Thoracic aorta (tissue), 2 donors: ENCODE measurements at regions not wholly inside any gene's neighbourhood (a gene's known extent, or its start where the extent isn't known, plus 50 kb on each side); places are given as distances from the start of the nearest gene placed in this dataset.

Source experiments
- ATAC-seq: fragments of 150-250 bp; one replicate; pipeline ENCODE4 v1.8.0; 2017; ENCODE audit warnings: low read depth; ENCODE audit not compliant: insufficient number of reproducible peaks, low FRiP score
- DNase-seq: peaks from one replicate; pipeline ENCODE4 v3.0.0-alpha.2; 2020; ENCODE audit warnings: low spot score
- H3K27ac ChIP-seq, 2 donors: fragments of 200-600 bp; sonication (generic); 1 replicate in 1 of 2; 2 replicates in 1 of 2; pipeline ENCODE4 v1.5.1; 2016; ENCODE audit warnings: mild to moderate bottlenecking in 2 of 2, moderate library complexity in 2 of 2
- H3K27me3 ChIP-seq: fragments of 200-600 bp; sonication (generic); replicated peaks from 2 replicates; pipeline ENCODE4 v1.6.0; 2016; ENCODE audit warnings: mild to moderate bottlenecking; ENCODE audit not compliant: insufficient read depth
- H3K36me3 ChIP-seq: fragments of 200-600 bp; sonication (generic); one replicate; pipeline ENCODE4 v1.5.1; 2016
- H3K4me1 ChIP-seq, 2 donors: fragments of 200-600 bp; sonication (generic); 1 replicate in 1 of 2; 2 replicates in 1 of 2; pipeline versions ENCODE4 v1.5.1 to v1.6.0; 2016; ENCODE audit warnings: low read depth in 2 of 2, mild to moderate bottlenecking in 1 of 2; ENCODE audit not compliant: control insufficient read depth in 1 of 2
- H3K4me3 ChIP-seq: fragments of 200-600 bp; sonication (generic); 2 replicates; pipeline ENCODE4 v1.5.1; 2016; ENCODE audit warnings: mild to moderate bottlenecking
- H3K9me3 ChIP-seq: fragments of 200-600 bp; sonication (generic); 2 replicates; pipeline ENCODE4 v1.5.1; 2016
- TF ChIP-seq, protein P1 (sequence below): fragments of 200-600 bp; sonication (generic); IDR thresholded peaks from one replicate; pipeline ENCODE4 v1.5.1; 2019; ENCODE audit warnings: antibody characterized with exemption

DNA sequence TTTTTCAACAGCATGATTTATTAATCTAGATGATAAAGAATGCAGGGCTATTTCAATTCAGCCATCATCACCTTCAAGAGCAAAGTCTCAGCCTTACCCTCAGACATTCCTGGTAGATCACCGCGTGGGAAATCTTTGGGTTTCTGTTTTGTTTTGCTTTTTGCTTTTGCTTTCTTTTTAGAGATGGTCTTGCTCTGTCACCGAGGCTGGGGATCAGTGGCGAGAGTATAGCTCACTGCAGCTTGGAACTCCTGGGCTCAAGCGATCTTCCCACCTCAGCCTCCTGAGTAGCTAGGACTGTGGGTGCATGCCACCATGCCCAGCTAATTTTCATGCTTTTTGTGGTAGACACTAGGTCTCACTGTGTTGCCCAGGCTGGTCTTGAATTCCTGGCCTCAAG lies 289.7 kb downstream of the AJAP1 start:
- H3K27me3 ChIP-seq: no peaks in the 10 kb centered on the region
- no peak overlapping the region for H3K27ac ChIP-seq
- H3K4me1 ChIP-seq: peaks cover 0 to 30% of the 10 kb centered on the region in 2 donors
- H3K36me3 ChIP-seq: no peaks in the 10 kb centered on the region
- no peak for ATAC-seq
- TF ChIP-seq, protein P1, sequence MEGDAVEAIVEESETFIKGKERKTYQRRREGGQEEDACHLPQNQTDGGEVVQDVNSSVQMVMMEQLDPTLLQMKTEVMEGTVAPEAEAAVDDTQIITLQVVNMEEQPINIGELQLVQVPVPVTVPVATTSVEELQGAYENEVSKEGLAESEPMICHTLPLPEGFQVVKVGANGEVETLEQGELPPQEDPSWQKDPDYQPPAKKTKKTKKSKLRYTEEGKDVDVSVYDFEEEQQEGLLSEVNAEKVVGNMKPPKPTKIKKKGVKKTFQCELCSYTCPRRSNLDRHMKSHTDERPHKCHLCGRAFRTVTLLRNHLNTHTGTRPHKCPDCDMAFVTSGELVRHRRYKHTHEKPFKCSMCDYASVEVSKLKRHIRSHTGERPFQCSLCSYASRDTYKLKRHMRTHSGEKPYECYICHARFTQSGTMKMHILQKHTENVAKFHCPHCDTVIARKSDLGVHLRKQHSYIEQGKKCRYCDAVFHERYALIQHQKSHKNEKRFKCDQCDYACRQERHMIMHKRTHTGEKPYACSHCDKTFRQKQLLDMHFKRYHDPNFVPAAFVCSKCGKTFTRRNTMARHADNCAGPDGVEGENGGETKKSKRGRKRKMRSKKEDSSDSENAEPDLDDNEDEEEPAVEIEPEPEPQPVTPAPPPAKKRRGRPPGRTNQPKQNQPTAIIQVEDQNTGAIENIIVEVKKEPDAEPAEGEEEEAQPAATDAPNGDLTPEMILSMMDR: no peak
- DNase-seq: no peak
- no peak overlapping the region for H3K4me3 ChIP-seq
- no peaks in the 10 kb centered on the region for H3K9me3 ChIP-seq

DNA sequence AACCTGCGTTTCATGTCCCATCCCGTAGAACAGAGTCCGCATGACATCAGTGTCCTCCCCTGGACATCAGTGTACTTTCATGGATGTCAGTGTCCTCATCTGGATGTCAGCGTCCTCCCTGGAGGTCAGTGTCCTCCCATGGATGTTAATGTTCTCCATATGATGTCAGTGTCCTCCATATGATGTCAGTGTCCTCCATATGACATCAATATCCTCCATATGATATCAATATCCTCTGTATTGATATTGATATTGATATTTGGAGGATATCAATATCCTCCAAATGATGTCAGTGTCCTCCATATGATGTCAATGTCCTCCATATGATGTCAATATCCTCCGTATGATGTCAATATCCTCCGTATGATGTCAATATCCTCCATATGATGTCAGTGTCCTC lies 284.9 kb downstream of the AJAP1 start:
- TF ChIP-seq, protein P1: no peak
- DNase-seq: no peak
- Histone ChIP-seq H3K4me1 (peaks cover 0 to 21% of the 10 kb centered on the region in 2 donors), H3K27me3 (no peaks in the 10 kb centered on the region), H3K36me3 (no peaks in the 10 kb centered on the region), H3K4me3 (no peak overlapping the region), H3K9me3 (no peaks in the 10 kb centered on the region), H3K27ac (no peak overlapping the region)
- no peak for ATAC-seq

DNA sequence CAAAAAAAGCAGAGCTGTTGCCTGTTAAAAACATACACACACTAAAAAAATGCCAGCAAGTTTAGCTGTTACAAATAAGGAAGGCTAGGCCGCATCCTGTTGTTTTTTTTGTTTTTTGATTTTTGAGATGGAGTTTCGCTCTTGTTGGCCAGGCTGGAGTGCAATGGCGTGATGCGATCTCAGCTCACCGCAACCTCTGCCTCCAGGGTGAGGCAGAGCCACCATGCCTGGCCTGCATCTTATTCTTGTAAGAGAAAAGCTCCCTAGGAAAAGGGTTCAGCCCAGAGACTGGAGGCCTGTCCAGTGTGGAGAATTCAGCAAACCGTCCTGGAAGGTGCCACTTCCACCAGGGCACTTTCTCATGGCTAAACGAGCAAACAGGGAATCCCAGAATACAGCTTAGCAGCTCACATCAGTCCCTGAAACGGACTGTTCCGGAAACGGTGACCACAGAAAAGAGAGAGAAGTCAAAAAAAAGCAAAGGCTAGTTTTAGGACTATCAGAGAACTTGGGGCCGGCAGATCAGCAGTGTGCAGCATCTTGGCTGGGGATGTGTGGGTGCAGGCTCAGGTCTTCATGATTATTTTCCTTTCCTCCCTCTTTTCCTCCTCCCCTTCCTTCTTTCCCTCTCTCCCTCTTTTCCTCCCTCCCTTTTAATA lies 283.6 kb downstream of the AJAP1 start:
- H3K9me3 ChIP-seq: no peaks in the 10 kb centered on the region
- DNase-seq (no peak), ATAC-seq (no peak)
- no peak overlapping the region for H3K27ac ChIP-seq
- H3K27me3 ChIP-seq: no peaks in the 10 kb centered on the region
- no peak overlapping the region for H3K4me3 ChIP-seq
- H3K36me3 ChIP-seq: no peaks in the 10 kb centered on the region
- TF ChIP-seq, protein P1: no peak
- H3K4me1 ChIP-seq: peaks cover 0 to 11% of the 10 kb centered on the region in 2 donors

DNA sequence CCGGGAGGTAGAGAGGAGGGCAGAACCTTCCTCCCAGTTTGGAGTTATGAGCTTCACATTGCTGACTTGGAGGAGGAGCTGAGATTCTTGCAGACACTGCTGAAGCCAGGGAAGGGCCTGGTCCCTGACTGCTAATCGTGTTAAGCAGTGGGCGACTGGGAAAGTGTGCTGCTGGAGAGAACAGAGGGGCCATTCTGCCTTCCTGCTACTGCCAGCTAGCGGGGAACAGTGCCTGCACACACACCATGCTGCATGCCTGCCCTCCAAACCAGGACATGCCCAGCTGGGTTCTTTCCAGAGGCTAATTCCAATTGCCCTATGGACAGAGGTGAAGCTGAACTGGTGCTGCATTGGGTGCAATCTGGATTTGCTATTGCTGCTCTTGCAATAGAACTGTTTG lies 281.4 kb downstream of the AJAP1 start:
- Histone ChIP-seq H3K9me3 (no peaks in the 10 kb centered on the region), H3K27me3 (no peaks in the 10 kb centered on the region), H3K27ac (no peak overlapping the region), H3K4me1 (no peaks in the 10 kb centered on the region), H3K36me3 (no peaks in the 10 kb centered on the region), H3K4me3 (no peak overlapping the region)
- DNase-seq (no peak), ATAC-seq (no peak)
- TF ChIP-seq, protein P1: no peak

DNA sequence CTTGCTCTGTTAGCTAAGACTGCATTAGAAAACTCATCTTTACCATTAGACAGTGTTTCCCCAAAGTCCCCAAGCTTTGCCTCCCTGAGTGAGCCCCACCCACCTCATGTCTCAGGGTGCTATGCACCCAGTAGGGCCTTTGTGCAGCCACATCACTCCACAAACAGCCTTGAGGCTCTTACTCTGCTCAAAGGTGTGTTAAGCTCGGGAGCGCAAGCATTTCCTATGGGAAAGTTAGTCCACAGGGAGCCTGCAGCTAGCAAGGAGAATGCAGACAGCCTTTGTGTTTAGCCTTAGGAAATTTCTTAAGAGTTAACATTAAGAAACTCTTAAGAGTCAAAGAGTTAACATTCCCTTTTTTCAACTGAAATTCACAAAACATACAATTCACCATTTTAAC lies 278.8 kb downstream of the AJAP1 start:
- H3K27ac ChIP-seq: no peak overlapping the region
- no peak for ATAC-seq
- DNase-seq: no peak

More for the DNA sequence above, 278.8 kb downstream of the AJAP1 start:
- H3K4me1 ChIP-seq: no peaks in the 10 kb centered on the region
- H3K36me3 ChIP-seq: no peaks in the 10 kb centered on the region
- H3K4me3 ChIP-seq: no peak overlapping the region
- H3K27me3 ChIP-seq: no peaks in the 10 kb centered on the region
- TF ChIP-seq, protein P1: no peak
- H3K9me3 ChIP-seq: no peaks in the 10 kb centered on the region
